ENCODE measurements at regions not wholly inside any gene's neighbourhood (a gene's known extent, or its start where the extent isn't known, plus 50 kb on each side); places are given as distances from the start of the nearest gene placed in this dataset.
"Not testable (repeated sequence)": the region's sequence is repeated elsewhere in the genome, so short reads cannot be mapped to it uniquely, and the experiment has no call there.

DNA sequence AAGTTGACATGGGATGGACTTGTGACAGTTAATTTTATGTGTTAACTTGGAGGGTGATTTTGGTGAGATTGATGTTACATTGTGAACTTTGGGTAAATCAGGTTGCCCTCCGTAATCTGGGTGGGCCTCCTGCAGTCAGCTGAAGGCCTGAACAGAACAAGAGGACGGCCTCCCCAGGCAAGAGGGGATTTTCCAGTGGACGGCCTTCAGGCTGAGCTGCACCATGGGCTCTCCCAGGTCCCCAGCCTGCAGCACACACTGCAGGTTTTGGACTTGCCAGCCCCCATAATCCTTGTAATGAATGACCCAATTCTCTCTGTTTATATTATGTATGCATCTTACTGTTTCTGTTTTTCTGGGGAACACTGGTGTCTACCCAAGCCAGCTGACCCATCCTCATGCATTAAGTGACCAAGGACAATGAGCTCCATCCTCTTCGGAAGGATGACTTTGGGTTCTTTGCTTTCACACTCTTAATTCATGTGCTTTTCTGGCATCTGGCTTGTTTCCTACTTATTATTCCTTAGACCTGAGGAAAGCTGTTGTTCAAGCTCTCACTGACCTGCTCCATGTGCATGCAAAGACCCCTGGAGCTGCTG is 64.2 kb downstream of the DACT2 start:
- DNase-seq (ENCODE audit: extremely low read depth in 1 of 11, low read depth in 9 of 11, low spot score in 4 of 11), result no peak

DNA sequence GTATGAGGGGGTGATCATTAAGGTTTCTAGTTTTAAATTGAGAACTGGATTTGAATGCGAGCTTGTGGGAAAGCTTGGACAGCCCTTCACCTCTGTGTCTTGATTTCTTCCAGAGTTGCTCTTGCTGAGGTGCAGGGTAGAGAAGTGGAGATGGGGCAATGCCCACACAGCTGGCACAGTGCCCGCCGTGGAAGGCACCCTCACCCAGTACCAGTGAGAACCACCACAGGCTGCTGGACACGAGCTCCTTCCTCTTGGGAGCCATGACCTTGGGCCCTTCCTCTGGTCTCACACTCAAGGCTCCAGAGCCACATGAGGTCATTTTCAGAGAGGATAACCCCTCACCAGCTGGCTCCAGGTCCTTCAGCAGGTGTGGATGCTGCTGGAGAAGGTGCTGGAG is 67.3 kb downstream of the DACT2 start:
- no peak for DNase-seq (ENCODE audit: extremely low read depth in 1 of 11, low read depth in 9 of 11, low spot score in 4 of 11)

DNA sequence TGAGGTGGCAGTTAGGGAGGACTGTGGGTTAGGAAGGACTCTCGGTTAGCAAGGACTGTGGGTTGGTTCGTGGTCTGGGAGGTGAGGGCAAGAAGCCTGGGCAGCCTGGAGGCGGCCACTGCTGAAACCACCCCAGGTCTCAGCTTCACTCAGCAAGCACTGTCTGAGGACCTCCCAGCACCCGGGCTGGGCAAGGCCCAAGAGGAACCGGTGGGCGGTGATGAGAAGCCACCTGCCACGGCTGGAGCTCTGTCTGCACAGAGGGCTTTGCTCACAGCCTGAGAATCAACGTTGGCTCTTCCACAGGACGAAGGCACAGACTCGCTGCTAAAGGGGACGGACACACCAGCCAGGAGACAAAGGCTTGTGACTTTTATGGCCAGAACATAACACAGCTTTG is 69.3 kb downstream of the DACT2 start:
- DNase-seq (ENCODE audit: extremely low read depth in 1 of 11, low read depth in 9 of 11, low spot score in 4 of 11), result no peak

DNA sequence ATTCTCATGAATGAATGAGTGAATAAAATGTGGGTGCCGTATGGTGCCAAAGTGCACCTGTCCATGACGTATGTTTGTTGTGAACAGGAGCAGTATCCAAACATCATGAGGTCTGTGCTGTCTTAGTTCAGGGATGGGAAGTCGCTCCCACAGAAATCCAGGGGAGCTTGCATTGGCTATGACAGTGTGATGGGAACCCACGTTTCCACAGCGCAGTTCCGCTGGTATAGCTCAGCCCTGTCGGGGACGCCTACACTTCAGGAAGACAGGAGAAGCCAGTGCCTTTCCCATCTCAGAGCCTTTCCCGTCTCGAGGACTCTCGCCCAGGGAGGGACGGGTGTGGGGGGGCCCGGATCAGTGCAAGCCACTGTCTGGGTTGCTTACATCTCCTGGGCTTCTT is 69.8 kb downstream of the DACT2 start:
- no peak for DNase-seq (ENCODE audit: extremely low read depth in 1 of 11, low read depth in 9 of 11, low spot score in 4 of 11)

DNA sequence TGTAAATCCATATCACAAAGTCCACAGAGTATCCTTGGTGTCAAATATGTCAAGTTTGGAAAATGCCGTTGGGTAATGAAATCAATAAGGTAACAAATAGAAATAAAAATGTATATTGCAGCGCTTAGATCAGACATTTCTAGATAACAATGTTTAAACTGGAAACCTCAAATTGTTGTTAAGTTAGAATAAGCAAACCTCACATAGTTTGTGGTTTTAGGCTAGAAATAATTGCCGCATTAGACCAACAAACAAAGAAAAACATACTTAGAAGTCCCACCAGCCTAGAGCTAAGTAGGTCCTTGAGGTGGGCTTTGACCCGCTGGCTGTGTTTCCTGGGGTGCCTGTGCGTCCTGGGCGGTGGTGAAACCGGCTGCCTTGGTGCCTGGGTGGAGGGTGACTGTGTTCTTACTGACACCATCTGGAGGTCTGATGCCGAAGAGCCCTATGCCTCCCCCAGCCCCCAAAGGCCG is 71.4 kb downstream of the DACT2 start:
- DNase-seq (ENCODE audit: extremely low read depth in 1 of 11, low read depth in 9 of 11, low spot score in 4 of 11), result no peak

DNA sequence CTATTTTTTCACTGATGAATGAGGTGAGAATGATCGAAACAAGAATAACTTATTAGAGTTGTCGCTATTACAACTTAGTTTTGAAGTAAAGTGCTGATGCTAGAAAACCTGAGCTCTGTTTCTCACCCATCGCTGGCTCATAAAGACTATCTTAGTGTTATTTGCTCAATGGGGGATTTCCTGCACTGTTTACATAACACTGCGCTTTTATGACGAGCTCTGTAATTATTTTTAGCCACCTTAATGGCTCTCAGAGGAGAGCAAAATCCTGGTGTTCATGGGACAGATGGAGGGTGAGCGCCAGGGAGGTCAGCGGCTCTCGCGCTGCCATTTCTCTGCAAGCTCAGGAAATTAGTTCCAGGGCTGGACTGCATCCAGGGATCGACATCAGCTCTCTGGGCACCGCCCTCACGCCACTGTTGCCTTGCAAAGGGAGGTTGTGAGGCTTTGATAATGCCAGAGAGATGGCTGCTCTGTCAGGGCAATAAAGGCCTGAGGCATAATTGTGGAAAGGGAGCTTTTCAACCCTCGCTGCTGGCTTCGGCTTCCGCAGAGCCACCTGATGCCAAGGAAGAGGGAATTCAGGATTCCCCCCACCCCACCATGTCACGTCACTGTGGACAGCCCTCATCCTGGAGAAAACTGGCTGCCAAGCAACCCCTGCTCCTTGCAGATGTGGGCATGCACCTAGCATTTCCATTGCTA is 72.0 kb downstream of the DACT2 start:
- DNase-seq (ENCODE audit: extremely low read depth in 1 of 11, low read depth in 9 of 11, low spot score in 4 of 11), result no peak

DNA sequence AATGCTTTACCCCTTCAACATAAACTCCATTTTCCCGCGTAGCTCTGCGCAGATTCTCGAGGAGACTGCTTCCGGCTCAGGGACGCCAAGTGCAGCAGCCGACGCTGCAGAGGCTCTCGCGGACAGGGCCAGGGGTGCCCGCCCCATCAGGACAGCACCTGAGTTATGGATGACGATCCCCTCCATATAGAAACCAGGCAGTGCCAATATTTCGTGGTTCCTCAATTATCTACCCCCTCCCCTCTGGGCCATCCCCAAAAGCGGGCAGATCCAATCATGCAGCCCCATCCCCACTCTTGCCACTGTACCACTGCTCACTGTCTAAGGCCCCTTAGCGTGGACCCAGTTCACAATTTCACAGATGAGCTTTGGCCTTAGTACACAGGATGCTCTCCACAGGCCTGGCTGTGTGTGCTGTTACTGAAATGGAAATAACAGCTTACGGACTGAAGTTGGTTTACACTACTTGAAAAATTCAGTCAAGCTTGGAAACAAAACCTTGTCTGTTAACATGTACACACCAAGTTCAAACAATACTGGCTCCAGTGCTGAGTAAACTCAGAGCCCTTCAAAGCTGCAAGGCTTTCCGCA is 74.5 kb downstream of the DACT2 start:
- no peak for DNase-seq (ENCODE audit: extremely low read depth in 1 of 11, low read depth in 9 of 11, low spot score in 4 of 11)

DNA sequence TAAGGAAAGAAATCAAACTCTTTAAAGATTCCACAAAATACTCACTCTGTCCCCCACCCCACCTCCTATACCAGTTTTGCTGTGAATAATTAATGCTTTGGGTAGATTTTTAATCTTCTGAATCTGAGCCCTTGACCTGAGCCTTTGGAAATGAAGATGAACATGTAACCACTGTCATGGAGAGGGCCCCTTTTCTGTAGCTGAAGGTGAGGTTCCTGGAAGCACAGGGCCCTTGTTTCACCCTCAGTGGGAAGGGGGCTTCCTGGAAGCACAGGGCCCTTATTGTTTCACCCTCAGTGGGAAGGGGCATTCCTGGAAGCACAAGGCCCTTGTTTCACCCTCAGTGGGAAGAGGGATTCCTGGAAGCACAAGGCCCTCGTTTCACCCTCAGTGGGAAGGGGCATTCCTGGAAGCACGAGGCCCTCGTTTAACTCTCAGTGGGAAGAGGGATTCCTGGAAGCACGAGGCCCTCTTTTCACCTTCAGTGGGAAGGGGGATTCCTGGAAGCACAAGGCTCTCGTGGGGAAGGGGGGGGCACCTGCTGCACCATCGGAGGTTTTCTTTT is 75.7 kb downstream of the DACT2 start:
- DNase-seq (ENCODE audit: extremely low read depth in 1 of 11, low read depth in 9 of 11, low spot score in 4 of 11), result no peak

DNA sequence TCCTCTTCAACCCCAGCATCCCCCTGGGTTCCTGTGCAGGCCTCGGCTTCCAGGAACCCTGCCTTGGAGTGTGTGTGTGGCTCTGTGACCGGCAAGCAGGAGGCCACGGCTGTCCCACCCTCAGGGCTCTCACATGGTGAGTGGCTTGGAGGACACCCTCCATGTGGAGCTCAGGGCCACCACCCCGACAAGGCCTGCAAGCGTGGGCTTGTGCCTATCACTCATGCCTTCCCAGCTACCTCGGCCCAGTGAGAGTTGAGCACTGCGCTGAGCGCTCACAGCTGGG is 76.7 kb downstream of the DACT2 start:
- DNase-seq (ENCODE audit: extremely low read depth in 1 of 11, low read depth in 9 of 11, low spot score in 4 of 11), result no peak

DNA sequence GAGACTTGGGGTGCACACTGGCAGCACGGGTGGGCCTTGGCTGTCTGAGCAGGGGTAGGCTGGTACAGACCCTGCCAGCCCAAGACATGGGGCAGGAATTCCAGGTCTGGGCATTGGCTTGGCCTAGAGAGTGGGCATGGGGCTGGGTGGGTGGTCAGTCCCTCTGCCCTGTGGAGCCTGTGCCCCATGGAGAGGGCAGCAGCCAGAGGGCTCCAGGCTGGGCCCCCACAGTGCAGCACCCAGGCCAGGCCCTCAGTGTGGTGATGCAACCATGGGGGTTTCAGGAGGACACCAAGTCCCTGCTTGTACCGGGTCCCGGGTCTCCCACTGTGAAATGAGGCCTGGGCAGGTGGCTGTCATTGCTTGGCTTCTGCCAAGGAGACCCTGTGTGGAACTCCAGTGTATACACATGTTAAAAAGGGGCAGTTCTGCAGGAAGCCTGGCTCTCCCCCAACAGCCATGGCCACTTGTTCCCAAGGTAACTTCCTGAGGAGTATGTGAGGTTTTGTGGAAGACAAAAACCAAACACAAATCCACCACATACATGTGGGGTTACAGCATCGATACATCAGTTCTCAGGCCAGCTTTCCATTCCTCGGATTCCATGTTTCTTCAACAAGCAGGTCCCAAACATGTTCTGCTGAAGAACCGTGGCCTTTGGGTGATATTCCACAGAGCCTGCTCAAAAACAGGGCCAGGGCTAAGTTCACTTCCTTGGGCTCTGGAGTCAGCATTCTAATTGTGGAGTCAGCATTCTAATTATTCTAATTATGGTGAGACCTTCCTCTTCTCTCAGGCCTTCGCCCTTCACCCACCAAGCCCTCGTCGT is 77.3 kb downstream of the DACT2 start:
- no peak for DNase-seq (ENCODE audit: extremely low read depth in 1 of 11, low read depth in 9 of 11, low spot score in 4 of 11)

DNA sequence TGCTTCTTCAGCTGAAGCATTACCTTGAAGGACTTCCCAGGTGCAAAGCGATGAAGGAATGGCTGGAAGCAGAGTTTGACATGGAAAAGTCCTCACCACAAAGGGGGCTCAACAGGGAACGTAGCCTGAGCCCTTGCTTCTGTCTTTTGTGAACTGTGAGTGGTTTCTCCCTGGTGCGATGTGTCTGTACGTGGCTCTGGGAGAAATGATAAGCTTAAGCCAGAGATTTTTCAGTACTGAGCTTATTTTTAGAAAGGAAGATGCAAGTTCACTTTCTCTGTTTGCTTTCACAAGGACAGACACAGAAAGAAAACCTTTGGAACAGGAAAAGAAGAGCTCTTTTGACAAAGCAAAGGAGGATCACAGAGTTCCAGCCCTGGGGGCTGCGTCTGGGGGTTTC is 79.4 kb downstream of the DACT2 start:
- DNase-seq (ENCODE audit: extremely low read depth in 1 of 11, low read depth in 9 of 11, low spot score in 4 of 11), result no peak

DNA sequence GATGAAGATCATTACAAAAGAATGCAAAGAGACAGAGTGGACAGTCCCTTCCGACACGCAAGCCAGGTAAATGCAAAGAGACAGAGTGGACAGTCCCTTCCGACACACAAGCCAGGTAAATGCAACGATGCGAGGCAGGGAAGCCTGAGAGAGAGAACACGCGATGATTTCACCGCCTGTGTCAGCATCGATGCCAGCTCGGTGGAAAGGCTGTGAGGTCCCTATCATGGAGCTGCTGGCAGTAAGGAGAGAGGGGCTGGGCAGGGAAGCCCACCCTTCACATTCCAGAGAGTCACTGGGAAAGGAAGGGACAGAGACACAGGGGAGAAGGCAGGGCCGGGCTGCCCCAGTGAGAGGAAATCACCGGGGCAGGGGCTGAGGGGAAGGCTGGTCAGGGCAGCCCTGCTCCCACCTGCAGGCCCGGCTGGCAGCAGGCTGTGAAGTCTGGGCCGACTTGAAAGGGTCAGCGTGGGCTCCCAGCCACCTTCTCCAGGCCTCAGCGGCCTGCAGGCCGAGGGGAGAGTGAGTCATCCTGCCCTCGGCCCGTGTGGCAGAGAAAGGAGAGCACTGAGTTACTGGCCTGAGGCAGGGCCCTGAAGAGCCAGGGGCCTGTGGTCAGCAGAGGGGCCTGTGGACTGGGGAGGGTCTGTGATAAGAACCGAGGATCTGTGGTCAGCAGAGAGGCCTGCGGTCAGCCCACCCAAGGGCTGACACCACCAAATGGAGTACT is 80.4 kb downstream of the DACT2 start:
- no peak for DNase-seq (ENCODE audit: extremely low read depth in 1 of 11, low read depth in 9 of 11, low spot score in 4 of 11)

DNA sequence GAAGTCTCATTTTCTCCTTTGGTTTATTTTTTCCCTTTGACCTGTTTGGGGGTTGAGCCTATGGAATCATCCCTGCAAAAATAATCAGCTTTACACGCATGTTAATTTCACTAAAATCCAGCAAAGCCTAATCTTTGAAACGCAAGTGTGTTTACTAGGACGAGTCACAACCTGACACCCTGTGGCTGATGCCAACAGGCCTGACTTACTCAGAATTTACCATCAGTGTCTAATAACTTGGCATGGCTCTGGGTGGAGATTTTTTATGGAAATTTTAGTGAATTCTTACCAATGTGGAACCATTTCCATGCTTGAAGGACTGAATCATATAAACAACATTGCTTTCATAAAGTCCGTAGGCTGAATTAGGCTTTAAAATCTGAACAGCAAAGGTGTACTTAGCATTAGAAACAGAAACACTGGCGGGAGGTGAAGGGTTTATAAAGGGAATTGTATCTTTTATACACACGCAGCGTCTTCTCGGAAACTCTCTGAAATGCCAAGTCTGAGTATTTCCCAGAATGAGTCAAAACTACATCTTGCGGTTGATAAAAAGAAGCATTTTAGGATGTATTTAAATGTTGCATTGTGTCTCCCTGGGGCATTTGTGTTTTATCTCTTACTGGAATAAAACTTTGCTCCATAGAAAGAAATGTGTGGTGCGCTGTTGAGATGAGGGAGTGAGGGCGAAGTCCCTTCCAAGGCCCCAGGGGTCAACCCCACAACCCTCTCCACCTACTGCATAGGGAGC is 81.2 kb downstream of the DACT2 start:
- no peak for DNase-seq (ENCODE audit: extremely low read depth in 1 of 11, low read depth in 9 of 11, low spot score in 4 of 11)

DNA sequence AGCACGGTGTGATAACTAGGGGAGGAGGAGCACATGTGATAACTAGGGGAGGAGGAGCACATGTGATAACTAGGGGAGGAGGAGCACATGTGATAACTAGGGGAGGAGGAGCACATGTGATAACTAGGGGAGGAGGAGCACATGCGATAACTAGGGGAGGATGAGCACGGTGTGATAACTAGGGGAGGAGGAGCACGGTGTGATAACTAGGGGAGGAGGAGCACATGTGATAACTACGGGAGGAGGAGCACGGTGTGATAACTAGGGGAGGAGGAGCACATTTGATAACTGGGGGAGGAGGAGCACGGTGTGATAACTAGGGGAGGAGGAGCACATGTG is 85.7 kb downstream of the DACT2 start:
- DNase-seq (ENCODE audit: extremely low read depth in 1 of 11, low read depth in 9 of 11, low spot score in 4 of 11), result not testable (repeated sequence)

DNA sequence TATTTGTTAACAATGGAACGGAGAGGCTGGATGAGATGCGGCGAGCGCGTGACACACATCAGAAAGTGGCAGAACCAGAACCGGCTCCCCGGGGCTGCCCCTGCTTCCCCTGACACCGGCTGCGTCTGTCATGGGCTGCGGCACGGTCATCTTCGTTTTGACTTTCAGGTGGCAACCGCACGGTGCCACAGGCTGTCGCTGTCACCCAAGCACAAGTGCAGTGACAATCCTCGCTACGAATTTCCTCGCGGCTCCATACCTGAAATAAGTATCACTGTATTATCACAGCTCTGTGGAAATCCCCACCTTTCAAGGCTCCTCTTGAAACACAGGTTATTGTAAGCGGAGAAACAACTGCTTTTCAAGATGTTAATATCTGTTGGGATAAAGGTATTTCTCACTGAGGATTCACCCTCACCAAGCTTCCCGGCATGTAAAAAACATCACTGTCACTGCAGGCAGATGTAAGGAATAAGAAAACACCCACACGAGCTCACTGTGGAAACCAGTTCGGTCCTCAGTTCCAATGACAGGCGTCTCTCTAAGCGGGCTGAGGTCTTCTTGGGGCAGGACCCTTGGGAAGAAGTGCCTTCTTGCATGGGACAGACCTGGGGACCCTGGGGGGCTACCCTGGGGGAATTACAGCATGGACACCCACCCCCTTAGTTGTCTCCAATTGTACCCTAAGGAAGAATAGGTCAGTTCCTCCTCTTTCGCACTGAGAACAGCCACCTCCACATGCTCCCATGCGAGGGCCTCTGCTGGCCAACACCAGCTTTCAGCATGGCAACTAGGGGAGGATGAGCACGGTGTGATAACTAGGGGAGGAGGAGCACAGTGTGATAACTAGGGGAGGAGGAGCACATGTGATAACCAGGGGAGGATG is 86.3 kb downstream of the DACT2 start:
- no peak for DNase-seq (ENCODE audit: extremely low read depth in 1 of 11, low read depth in 9 of 11, low spot score in 4 of 11)

DNA sequence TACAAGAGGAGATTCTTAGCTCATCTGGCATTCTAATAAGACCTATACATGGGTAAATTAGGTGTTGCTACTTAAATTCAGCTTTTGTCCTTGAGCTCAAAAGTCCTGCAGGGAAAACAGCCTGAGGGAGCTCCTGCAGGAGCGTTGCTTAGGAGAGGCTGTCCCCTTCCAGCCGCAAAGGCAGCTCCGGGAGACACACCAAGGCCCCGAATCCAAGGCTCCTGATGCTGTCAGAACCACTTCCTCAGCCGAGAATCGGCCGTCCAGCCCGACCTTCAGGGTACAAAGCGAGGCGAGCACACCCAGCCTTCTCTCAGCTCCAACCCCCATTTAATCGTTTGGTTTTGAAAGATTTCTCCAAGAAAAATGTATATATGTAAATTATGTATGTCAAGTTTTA is 87.0 kb downstream of the DACT2 start:
- no peak for DNase-seq (ENCODE audit: extremely low read depth in 1 of 11, low read depth in 9 of 11, low spot score in 4 of 11)

DNA sequence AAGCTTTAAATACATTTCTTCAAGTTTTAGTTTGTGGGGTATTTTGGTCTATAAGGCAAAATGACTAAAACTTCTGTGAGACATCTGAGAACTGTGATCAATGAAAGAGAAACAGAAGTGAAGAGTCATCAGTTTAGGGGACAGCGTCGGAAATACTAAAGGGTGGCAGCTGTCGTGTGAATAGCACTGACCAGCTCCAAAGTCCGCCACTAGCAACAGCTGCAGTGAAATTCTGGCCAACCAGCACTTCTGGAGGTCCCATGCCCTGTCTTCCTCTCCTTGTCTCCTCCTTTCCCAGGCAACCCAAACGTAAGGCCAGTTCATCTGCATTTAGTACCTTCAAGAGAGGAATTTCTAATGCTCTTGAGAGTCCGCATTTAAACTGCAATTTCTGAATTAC is 87.5 kb downstream of the DACT2 start:
- no peak for DNase-seq (ENCODE audit: extremely low read depth in 1 of 11, low read depth in 9 of 11, low spot score in 4 of 11)
